ENCODE measurements at regions not wholly inside any gene's neighbourhood (a gene's known extent, or its start where the extent isn't known, plus 50 kb on each side); places are given as distances from the start of the nearest gene placed in this dataset.

DNA sequence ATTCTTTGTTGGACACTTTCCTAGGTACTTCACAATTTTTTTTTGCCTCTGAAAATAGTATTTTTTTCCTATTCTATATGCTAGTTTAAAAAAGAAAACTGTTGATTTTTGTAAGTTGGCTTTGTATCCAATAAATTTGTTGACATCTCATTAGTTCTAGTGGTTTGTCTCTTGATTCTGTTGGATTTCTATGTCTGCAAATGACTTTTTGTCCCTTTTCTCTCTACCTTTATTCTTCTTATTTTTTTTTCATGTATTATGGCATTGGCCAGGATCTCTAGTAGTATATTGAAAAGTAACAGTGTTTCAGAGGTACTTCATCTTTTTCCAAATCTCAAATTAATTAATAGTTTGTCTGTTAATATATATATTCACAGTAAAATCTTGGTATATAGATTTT, 59.1 kb upstream of the TSPAN11 start:
- peaks cover 9% of the 10 kb centered on the region for H3K9me3 Mint-ChIP-seq (ENCODE audit: unreplicated experiment)
- peaks cover 12% of the 10 kb centered on the region for H3K27me3 Mint-ChIP-seq (ENCODE audit: low read depth, unreplicated experiment)
- no peak overlapping the region for H3K27ac Mint-ChIP-seq (ENCODE audit: unreplicated experiment)

DNA sequence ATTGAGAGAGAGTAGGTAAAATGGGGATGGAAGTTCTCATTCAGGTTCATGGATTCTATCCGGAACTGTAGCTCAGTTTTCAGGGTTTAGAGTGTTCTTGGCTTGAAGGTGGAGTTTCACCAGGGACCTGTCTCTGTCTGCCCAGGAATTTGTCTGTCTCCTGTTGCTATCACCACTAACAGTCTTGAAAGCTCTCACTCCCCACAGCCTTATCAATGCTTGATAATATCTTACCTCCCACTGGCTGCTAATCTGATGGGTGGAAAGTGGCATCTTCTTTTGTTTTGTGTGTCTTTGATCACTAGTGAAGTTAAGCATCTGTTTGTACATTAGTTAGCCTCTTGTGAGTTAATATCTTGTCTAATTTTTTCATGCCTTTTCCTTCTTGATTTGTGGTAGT, 60.3 kb upstream of the TSPAN11 start:
- Histone ChIP-seq H3K27me3 (ENCODE audit: insufficient read depth, low read length) (no peaks in the 10 kb centered on the region), H3K79me2 (ENCODE audit: insufficient read depth, low read length) (no peaks in the 10 kb centered on the region), H3K9ac (ENCODE audit: low read length) (no peak overlapping the region), H3K27ac (ENCODE audit: low read depth, low read length) (no peak overlapping the region), H4K20me1 (ENCODE audit: insufficient read depth, low read length) (no peaks in the 10 kb centered on the region), H3K4me3 (ENCODE audit: insufficient read depth, low read depth, low read length) (no peak overlapping the region), H3K9me3 (ENCODE audit: insufficient read depth, low read depth, low read length) (no peaks in the 10 kb centered on the region), H2AFZ (ENCODE audit: low read depth, low read length) (no peak overlapping the region), H3K4me2 (ENCODE audit: low read length) (no peak overlapping the region), H3K36me3 (ENCODE audit: insufficient read depth, low read length) (no peaks in the 10 kb centered on the region), H3K4me1 (ENCODE audit: insufficient read depth, low read length) (no peaks in the 10 kb centered on the region)
- DNase-seq (ENCODE audit: low read depth) (no peak), FAIRE-seq (no peak)
- no peaks in the 10 kb centered on the region for H3K36me3 Mint-ChIP-seq (ENCODE audit: low read depth, unreplicated experiment)
- peaks cover 9% of the 10 kb centered on the region for H3K9me3 Mint-ChIP-seq (ENCODE audit: unreplicated experiment)
- H3K27me3 Mint-ChIP-seq (ENCODE audit: low read depth, unreplicated experiment): peaks cover 12% of the 10 kb centered on the region
- H3K4me3 Mint-ChIP-seq (ENCODE audit: unreplicated experiment): no peak overlapping the region
- TF ChIP-seq, protein P1, sequence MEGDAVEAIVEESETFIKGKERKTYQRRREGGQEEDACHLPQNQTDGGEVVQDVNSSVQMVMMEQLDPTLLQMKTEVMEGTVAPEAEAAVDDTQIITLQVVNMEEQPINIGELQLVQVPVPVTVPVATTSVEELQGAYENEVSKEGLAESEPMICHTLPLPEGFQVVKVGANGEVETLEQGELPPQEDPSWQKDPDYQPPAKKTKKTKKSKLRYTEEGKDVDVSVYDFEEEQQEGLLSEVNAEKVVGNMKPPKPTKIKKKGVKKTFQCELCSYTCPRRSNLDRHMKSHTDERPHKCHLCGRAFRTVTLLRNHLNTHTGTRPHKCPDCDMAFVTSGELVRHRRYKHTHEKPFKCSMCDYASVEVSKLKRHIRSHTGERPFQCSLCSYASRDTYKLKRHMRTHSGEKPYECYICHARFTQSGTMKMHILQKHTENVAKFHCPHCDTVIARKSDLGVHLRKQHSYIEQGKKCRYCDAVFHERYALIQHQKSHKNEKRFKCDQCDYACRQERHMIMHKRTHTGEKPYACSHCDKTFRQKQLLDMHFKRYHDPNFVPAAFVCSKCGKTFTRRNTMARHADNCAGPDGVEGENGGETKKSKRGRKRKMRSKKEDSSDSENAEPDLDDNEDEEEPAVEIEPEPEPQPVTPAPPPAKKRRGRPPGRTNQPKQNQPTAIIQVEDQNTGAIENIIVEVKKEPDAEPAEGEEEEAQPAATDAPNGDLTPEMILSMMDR (IDR thresholded peaks at IDR 0.05; ENCODE audit: insufficient read depth, low read depth, low read length): no peak
- TF ChIP-seq EZH2 (IDR thresholded peaks at IDR 0.05; ENCODE audit: insufficient read depth, low read length): no peak
- no peak overlapping the region for H3K27ac Mint-ChIP-seq (ENCODE audit: unreplicated experiment)
- no peaks in the 10 kb centered on the region for H3K4me1 Mint-ChIP-seq (ENCODE audit: low read depth, unreplicated experiment)

More for the DNA sequence above, 59.1 kb upstream of the TSPAN11 start:
- no peak overlapping the region for H3K4me3 Mint-ChIP-seq (ENCODE audit: unreplicated experiment)
- Histone ChIP-seq H3K4me3 (ENCODE audit: insufficient read depth, low read depth, low read length) (no peak overlapping the region), H3K27ac (ENCODE audit: low read depth, low read length) (no peak overlapping the region), H3K9ac (ENCODE audit: low read length) (no peak overlapping the region), H3K4me1 (ENCODE audit: insufficient read depth, low read length) (no peaks in the 10 kb centered on the region), H4K20me1 (ENCODE audit: insufficient read depth, low read length) (no peaks in the 10 kb centered on the region), H2AFZ (ENCODE audit: low read depth, low read length) (no peak overlapping the region), H3K4me2 (ENCODE audit: low read length) (no peak overlapping the region), H3K79me2 (ENCODE audit: insufficient read depth, low read length) (no peaks in the 10 kb centered on the region), H3K27me3 (ENCODE audit: insufficient read depth, low read length) (no peaks in the 10 kb centered on the region), H3K9me3 (ENCODE audit: insufficient read depth, low read depth, low read length) (no peaks in the 10 kb centered on the region), H3K36me3 (ENCODE audit: insufficient read depth, low read length) (no peaks in the 10 kb centered on the region)
- no peaks in the 10 kb centered on the region for H3K4me1 Mint-ChIP-seq (ENCODE audit: low read depth, unreplicated experiment)
- DNase-seq (ENCODE audit: low read depth) (no peak), FAIRE-seq (no peak)
- TF ChIP-seq, protein P1 (IDR thresholded peaks at IDR 0.05; ENCODE audit: insufficient read depth, low read depth, low read length): no peak
- TF ChIP-seq EZH2 (IDR thresholded peaks at IDR 0.05; ENCODE audit: insufficient read depth, low read length): no peak
- no peaks in the 10 kb centered on the region for H3K36me3 Mint-ChIP-seq (ENCODE audit: low read depth, unreplicated experiment)

DNA sequence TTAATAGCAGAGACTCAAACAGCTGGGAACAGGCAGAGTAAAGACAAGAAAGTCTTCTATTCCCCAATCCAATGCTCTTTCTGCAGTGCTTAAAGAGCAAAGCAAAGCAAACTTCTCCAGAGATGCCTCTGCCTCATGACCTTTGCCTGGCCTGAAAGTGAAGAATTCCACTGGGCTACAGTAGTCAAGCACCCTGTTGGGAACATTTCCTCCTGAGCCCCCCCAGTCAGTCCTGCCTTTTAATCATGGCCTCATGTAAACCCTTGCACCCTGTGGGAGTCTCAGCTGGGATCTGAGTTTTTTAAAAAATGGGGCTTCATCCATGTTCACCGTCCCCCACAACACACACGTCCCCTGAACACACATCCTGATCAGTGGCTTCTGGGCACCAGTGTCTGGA, 62.7 kb upstream of the TSPAN11 start:
- Histone ChIP-seq H3K27me3 (ENCODE audit: insufficient read depth, low read length) (no peaks in the 10 kb centered on the region), H2AFZ (ENCODE audit: low read depth, low read length) (no peak overlapping the region), H3K4me1 (ENCODE audit: insufficient read depth, low read length) (no peaks in the 10 kb centered on the region), H3K9ac (ENCODE audit: low read length) (no peak overlapping the region), H4K20me1 (ENCODE audit: insufficient read depth, low read length) (no peaks in the 10 kb centered on the region), H3K4me2 (ENCODE audit: low read length) (no peak overlapping the region), H3K27ac (ENCODE audit: low read depth, low read length) (no peak overlapping the region), H3K9me3 (ENCODE audit: insufficient read depth, low read depth, low read length) (no peaks in the 10 kb centered on the region), H3K79me2 (ENCODE audit: insufficient read depth, low read length) (no peaks in the 10 kb centered on the region), H3K36me3 (ENCODE audit: insufficient read depth, low read length) (no peaks in the 10 kb centered on the region), H3K4me3 (ENCODE audit: insufficient read depth, low read depth, low read length) (no peak overlapping the region)
- H3K27me3 Mint-ChIP-seq (ENCODE audit: low read depth, unreplicated experiment): peaks cover 8% of the 10 kb centered on the region
- H3K36me3 Mint-ChIP-seq (ENCODE audit: low read depth, unreplicated experiment): no peaks in the 10 kb centered on the region
- peaks cover 6% of the 10 kb centered on the region for H3K4me1 Mint-ChIP-seq (ENCODE audit: low read depth, unreplicated experiment)
- peaks cover 5% of the 10 kb centered on the region for H3K9me3 Mint-ChIP-seq (ENCODE audit: unreplicated experiment)
- H3K27ac Mint-ChIP-seq (ENCODE audit: unreplicated experiment): no peak overlapping the region
- FAIRE-seq (no peak), DNase-seq (ENCODE audit: low read depth) (no peak)
- no peak overlapping the region for H3K4me3 Mint-ChIP-seq (ENCODE audit: unreplicated experiment)
- TF ChIP-seq, protein P1 (IDR thresholded peaks at IDR 0.05; ENCODE audit: insufficient read depth, low read depth, low read length): no peak
